Calu3 (cell line): ENCODE measurements at regions not wholly inside any gene's neighbourhood (a gene's known extent, or its start where the extent isn't known, plus 50 kb on each side); places are given as distances from the start of the nearest gene placed in this dataset.

Experiments
- BruUV-seq: library from RNA; stranded (reverse); fragments of 400-500 nt; replicated peaks from 2 replicates; lab custom pipeline; 2021; lab: Mats Ljungman, UMichigan
- CTCF ChIA-PET: fragments of 300-600 bp; sonication (Branson Sonifier 250); formaldehyde crosslinking; loops from one replicate; lab custom pipeline; 2022; ENCODE audit warnings: antibody characterized with exemption; lab: Charles Lee
- DNase-seq: peaks from one replicate; pipeline ENCODE4 v3.0.0; 2022
- H3K27ac Mint-ChIP-seq: one replicate; pipeline ENCODE4 v1.8.0; 2022; ENCODE audit warnings: mixed read lengths; ENCODE audit not compliant: unreplicated experiment
- H3K27me3 Mint-ChIP-seq: one replicate; pipeline ENCODE4 v1.8.0; 2022; ENCODE audit warnings: mixed read lengths; ENCODE audit not compliant: unreplicated experiment
- H3K36me3 Mint-ChIP-seq: one replicate; pipeline ENCODE4 v1.8.0; 2022; ENCODE audit warnings: mild to moderate bottlenecking, moderate library complexity, mixed read lengths; ENCODE audit not compliant: insufficient read depth, unreplicated experiment
- H3K4me1 Mint-ChIP-seq: one replicate; pipeline ENCODE4 v1.8.0; 2022; ENCODE audit warnings: mild to moderate bottlenecking, low read depth, mixed read lengths; ENCODE audit not compliant: unreplicated experiment
- H3K4me3 Mint-ChIP-seq: one replicate; pipeline ENCODE4 v1.8.0; 2022; ENCODE audit warnings: mild to moderate bottlenecking, low read depth, moderate library complexity, mixed read lengths; ENCODE audit not compliant: unreplicated experiment
- H3K9me3 Mint-ChIP-seq: one replicate; pipeline ENCODE4 v1.8.0; 2022; ENCODE audit warnings: low read depth, mixed read lengths; ENCODE audit not compliant: unreplicated experiment
- CTCF ChIP-seq: fragments of 200-600 bp; IDR thresholded peaks from one replicate; pipeline ENCODE4 v1.8.0; 2022; ENCODE audit warnings: antibody characterized with exemption; ENCODE audit not compliant: unreplicated experiment
- intact Hi-C: fragments of 100-400 bp; cut with micrococcal nuclease; formaldehyde crosslinking; loops from one replicate; pipeline ENCODE4 v1.10.0; 2022; ENCODE audit not compliant: unreplicated experiment

- CTCF ChIA-PET, result no interaction called here
- H3K27ac Mint-ChIP-seq, result no peak overlapping the region
- no peak for TF ChIP-seq CTCF
- no peaks in the 10 kb centered on the region for H3K27me3 Mint-ChIP-seq
- no peaks in the 10 kb centered on the region for H3K9me3 Mint-ChIP-seq
- H3K36me3 Mint-ChIP-seq, result no peaks in the 10 kb centered on the region
- intact Hi-C loops, result no loop called here
- DNase-seq, result no peak
- no peak overlapping the region for H3K4me3 Mint-ChIP-seq
- H3K4me1 Mint-ChIP-seq, result no peaks in the 10 kb centered on the region
- no TSS peak for BruUV-seq
These were observed 284.7 kb downstream of the TRIB2 start for GRCh38 chr2:13001408-13001807.

GRCh38 chr2:13002536-13003331, 286.0 kb downstream of the TRIB2 start:
- H3K27ac Mint-ChIP-seq, result no peak overlapping the region
- no peaks in the 10 kb centered on the region for H3K36me3 Mint-ChIP-seq
- intact Hi-C loops, result no loop called here
- no peak for TF ChIP-seq CTCF
- no peak overlapping the region for H3K4me3 Mint-ChIP-seq
- no peaks in the 10 kb centered on the region for H3K9me3 Mint-ChIP-seq
- no peaks in the 10 kb centered on the region for H3K27me3 Mint-ChIP-seq
- no peaks in the 10 kb centered on the region for H3K4me1 Mint-ChIP-seq
- no TSS peak for BruUV-seq
- CTCF ChIA-PET, result interaction anchor here (0.6 kb wide), 1 partner anchor 549 kb away, joined by 3 read pairs; no protein-coding TSS in a partner anchor
- no peak for DNase-seq

- H3K4me1 Mint-ChIP-seq, result no peaks in the 10 kb centered on the region
- H3K36me3 Mint-ChIP-seq, result no peaks in the 10 kb centered on the region
- CTCF ChIA-PET, result interaction anchor here (0.6 kb wide), 1 partner anchor 549 kb away, joined by 3 read pairs; no protein-coding TSS in a partner anchor
- no peaks in the 10 kb centered on the region for H3K9me3 Mint-ChIP-seq
- no TSS peak for BruUV-seq
- H3K27ac Mint-ChIP-seq, result no peak overlapping the region
- H3K4me3 Mint-ChIP-seq, result no peak overlapping the region
- no peak for DNase-seq
- intact Hi-C loops, result no loop called here
- TF ChIP-seq CTCF, result no peak
- H3K27me3 Mint-ChIP-seq, result no peaks in the 10 kb centered on the region
These were observed 286.8 kb downstream of the TRIB2 start for GRCh38 chr2:13003500-13003899.

- CTCF ChIA-PET, result no interaction called here
- no peak overlapping the region for H3K27ac Mint-ChIP-seq
- intact Hi-C loops, result loop anchor here (5.0 kb wide), 1 partner anchor 288 kb away; the partner anchor contains the start of gene TRIB2
- DNase-seq, result no peak
- TF ChIP-seq CTCF, result no peak
- no peaks in the 10 kb centered on the region for H3K36me3 Mint-ChIP-seq
- no peak overlapping the region for H3K4me3 Mint-ChIP-seq
- H3K27me3 Mint-ChIP-seq, result no peaks in the 10 kb centered on the region
- BruUV-seq, result no TSS peak
- no peaks in the 10 kb centered on the region for H3K9me3 Mint-ChIP-seq
- no peaks in the 10 kb centered on the region for H3K4me1 Mint-ChIP-seq
These were observed 288.3 kb downstream of the TRIB2 start for GRCh38 chr2:13005048-13005447.
